SHP77 (cell line): ENCODE measurements at regions not wholly inside any gene's neighbourhood (a gene's known extent, or its start where the extent isn't known, plus 50 kb on each side); places are given as distances from the start of the nearest gene placed in this dataset.
A peak's percentile ranks its signal among the peaks of the same experiment; 100 is the strongest.

Experiments
- DNase-seq, 2 experiments: peaks; one replicate each; lab custom pipeline; 2025; lab: John Stamatoyannopoulos, UW

GRCh38 chr5:103428411-103428871 lies 134.1 kb downstream of the NUDT12 start:
- DNase-seq: no peak

- no peak for DNase-seq
Measured at GRCh38 chr5:103427326-103427725, 135.3 kb downstream of the NUDT12 start.

DNA sequence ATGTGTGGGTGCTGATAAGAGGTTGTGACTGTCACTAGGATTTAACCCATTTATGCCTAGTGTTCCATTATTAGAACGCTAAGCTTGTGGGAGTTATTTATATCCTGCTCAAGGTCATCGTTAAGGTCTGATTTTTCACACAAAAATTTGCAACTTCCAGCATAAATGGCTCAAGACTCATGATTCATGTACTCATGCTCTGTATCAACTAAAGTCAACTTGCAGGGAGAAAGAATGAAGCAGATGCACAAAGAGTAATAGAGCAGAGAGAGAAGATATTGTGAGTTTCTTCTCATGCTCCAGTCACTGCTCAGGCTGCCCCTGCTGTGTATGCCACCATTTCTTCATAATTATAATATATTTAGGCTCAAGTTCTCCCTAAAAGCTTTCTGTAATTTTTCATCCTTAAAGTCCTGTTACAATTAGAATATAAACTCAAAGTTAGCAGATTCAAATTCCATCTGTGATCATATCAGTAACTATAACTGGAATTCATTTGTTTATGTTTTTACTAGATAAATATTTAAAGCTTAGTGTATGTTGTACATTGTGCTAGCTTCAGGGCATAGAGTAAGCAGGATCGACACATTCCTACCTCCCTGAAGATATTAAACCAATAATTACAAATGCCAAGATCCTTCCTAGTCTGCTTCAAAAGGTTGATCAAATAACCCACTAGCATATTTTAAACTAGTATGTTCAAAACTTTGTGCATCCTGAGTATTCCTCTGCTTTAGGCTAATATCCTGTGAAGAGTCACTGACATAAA lies 136.7 kb downstream of the NUDT12 start:
- no peak for DNase-seq

- DNase-seq: no peak
Measured at GRCh38 chr5:103424453-103425205, 138.0 kb downstream of the NUDT12 start.

- peak; percentile 21 to 33 for DNase-seq
Measured at GRCh38 chr5:103424026-103424425, 138.6 kb downstream of the NUDT12 start.

DNA sequence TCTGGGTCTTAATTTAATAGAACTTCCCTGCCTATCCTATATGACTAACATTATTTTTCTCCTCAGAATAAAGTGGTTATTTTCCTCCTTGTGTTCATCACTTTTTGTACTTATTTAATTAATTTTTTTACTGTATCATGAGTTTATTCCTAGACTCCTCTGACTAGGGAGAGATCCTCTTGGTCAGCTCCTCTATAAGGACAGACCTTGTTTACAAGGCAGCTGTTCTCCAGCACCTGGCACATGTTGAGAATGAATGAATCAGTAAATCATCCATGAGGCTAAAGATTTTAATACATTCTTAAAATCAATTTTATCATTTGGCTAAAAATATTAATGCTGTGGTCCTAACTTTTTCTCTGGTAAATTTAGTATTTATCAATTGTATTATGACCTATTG lies 139.8 kb downstream of the NUDT12 start:
- peak in 1 of 2 experiments; percentile 24 for DNase-seq

DNA sequence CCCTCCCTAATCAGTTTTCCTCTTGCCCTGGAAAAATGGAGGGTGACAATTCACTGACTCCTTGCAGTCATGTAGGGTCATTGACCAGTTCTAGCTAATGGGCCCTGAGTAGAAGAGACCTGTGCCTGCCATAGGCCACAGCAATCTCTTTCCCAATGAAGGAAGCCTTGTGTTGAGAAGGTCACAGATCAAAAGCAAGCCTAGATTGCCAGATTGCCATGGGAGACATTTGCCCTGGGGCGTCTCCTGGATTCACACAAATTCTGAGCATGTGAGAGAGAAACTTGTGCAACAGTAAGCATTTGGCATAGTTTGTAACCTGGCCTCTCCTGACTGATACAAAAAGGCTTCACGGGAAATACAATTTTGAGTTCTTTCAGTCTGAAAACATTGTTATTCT lies 148.0 kb downstream of the NUDT12 start:
- no peak for DNase-seq

GRCh38 chr5:103411711-103412110 lies 150.9 kb downstream of the NUDT12 start:
- no peak for DNase-seq

DNA sequence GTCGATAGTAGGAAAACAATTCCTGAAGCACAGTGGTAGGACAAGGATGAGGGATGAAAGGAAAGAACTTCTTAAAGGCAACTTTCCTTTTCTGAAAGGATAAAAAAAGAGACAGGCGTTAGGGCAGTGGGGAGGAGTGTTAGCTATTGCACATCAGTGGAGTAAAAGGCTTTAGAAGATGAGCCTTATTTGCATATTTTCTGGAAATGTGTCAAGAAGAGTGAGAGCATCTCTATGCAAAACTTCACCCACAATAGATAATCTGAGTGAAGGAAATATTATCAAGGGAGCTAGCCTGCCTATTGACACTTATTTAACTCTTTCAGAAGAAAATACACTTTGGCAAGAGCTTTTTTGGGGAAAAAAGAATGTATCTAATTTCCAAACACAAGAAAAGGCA lies 151.6 kb downstream of the MACIR start:
- DNase-seq: no peak

GRCh38 chr5:103409013-103409670 lies 150.6 kb downstream of the MACIR start:
- DNase-seq: no peak

GRCh38 chr5:103408408-103408807 lies 149.8 kb downstream of the MACIR start:
- DNase-seq: no peak

- DNase-seq: no peak
Measured at GRCh38 chr5:103407402-103407801, 148.8 kb downstream of the MACIR start.

DNA sequence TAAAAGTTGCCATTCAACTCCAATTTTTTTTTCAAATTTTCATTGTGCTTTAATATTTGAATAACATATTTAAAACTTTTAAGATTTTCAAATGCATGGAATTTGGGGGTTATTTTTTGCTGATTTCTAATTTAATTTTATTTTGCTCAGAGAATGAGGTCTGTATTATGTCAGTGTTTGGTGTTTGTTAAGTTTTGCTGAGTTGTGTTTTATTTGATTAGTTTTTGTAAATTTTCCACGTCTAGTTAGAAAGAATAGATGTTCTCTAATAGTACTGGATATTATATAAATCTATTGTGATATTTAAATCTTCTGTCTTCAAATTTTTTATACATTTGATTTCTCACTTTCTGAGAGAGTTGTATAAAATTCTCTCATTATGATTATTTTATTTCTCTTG lies 145.9 kb downstream of the MACIR start:
- DNase-seq: no peak

DNA sequence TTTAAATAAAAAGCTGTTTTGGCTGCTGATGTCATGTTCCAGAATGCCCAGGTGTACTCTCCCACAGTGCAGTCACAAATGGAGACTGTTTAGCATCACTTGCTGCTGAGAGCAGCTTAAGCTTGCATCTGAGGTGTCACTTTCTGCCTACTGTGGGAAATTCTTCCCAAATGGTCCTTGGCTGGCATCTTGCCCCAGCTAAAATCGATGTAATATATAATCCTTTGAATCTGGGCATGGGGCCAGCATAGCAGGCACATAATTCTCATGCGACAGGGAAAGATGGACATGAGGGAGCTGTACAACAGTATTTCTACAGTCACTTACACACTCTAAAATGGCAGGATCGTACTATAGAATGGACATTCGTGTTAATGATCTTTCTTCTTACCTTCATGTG lies 144.3 kb downstream of the MACIR start:
- peak in 1 of 2 experiments; percentile 32 for DNase-seq

- no peak for DNase-seq
Measured at GRCh38 chr5:103397739-103398581, 139.4 kb downstream of the MACIR start.

- no peak for DNase-seq
Measured at GRCh38 chr5:103394676-103395075, 136.1 kb downstream of the MACIR start.

- no peak for DNase-seq
Measured at GRCh38 chr5:103393101-103393754, 134.7 kb downstream of the MACIR start.

DNA sequence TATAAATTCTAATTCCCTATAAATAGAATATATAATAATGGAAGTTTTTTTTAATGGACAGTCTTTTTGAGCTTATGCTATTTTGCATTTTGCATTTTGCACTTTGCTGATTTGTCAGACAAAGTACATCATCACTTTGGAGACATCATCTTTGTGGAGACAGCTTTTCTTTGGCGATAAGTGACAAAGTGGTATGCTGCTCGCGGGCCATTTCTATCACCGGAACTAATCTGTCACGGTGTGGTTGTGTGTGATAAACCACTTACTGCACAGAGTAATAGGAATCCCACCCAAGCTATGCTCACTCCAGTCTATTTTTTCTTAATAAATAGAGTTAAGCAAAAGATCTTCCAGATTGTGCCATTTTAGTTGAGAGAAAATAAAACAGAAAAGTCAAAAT lies 133.1 kb downstream of the MACIR start:
- no peak for DNase-seq

- no peak for DNase-seq
Measured at GRCh38 chr5:103389846-103390245, 131.3 kb downstream of the MACIR start.

DNA sequence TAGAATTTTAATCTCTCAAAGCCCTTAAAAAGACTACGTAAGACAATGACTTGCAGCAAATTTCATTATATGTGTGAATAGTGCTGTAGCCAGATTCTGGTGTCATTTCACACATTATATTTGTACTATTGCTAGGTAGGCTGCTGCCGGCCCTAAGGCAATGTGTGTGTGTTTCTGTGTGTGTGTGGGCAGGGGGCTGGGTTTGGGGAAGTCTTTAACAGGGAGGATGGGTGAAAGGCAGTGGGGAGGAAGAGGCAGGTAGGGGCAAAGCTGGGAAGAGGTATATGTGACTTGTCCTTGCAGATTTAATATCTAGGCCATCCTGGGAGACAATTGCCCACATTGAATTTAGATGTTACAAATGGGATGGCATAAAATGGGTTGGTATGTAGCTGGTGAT lies 130.8 kb downstream of the MACIR start:
- no peak for DNase-seq

DNA sequence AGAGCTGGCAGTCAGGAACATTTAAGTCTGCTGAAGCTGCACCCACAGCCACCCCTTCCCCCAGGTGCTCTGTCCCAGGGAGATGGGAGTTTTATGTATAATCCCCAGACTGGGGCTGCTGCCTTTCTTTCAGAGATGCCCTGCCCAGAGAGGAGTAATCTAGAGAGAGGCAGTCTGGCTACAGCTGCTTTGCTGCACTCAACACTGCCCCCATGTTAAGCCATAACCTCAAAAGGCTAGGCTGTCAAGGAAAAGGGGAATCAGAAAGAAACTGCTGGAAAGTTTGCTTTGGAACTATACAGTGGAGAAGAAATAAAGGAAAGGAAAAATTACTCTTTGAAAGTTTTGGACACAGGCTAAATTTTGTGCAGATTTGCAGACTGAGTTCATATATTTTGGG lies 127.2 kb downstream of the MACIR start:
- no peak for DNase-seq
